RCC 7860 (cell line): ENCODE measurements at regions not wholly inside any gene's neighbourhood (a gene's known extent, or its start where the extent isn't known, plus 50 kb on each side); places are given as distances from the start of the nearest gene placed in this dataset.
"Not testable (repeated sequence)": the region's sequence is repeated elsewhere in the genome, so short reads cannot be mapped to it uniquely, and the experiment has no call there.

Experiments
- DNase-seq: peaks from one replicate; pipeline ENCODE4 v3.0.0-alpha.2; 2015; ENCODE audit warnings: low spot score
- FAIRE-seq: peaks from 2 replicates; lab custom pipeline; 2012; peaks lifted over from hg19 to GRCh38; lab: Jason Lieb, UNC

DNA sequence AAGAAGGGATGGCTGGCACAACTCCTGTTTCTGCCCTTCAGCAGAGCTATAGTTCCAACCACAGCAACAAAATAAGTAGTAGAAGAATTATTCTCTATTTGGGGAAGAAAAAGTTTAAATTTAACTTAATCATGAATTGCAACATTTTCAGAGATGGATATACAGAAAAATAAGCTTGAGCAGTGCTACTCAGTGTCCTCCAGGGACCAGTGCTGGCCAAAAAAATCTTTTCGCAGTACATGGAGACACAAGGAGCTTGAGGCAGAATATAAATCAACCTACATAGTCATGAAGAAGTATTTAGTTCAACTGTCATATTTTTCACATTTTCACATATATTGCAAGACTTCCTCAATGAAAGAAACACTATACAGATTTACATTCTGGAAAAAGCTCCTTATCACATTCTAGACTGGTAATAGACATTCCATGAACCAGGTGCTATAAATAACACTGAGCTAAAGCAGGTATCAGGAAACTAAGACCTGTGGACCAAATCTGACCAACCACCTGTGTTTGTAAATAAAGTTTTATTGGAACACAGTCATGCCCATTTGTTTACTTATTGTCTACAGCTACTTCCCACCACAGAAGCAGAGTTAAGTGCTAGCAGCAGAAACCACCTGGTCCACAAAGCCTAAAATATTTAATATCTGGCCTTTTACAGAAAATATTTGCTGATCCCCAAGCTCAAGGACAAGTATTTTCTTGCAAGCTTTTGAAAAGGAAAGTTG is 101.9 kb downstream of the RGS21 start:
- no peak for DNase-seq

DNA sequence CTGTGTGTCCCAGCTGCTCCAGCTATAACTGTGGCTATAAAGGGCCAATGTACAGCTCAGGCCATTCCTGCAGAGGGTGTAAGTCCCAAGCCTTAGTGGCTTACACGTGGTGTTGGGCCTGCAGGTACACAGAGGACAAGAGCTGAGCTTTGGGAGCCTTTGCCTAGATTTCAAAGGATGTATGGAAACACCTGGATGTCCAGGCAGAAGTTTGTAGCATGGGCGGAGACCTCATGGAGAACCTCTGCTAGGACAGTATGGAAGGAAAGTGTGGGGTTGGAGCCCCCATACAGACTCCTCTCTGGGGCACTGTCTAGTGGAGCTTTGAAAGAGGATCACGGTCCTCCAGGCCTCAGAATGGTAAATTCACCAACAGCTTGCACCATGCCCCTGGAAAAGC is 113.9 kb downstream of the RGS21 start:
- FAIRE-seq, result no peak

More for the DNA sequence above, 101.9 kb downstream of the RGS21 start:
- FAIRE-seq, result no peak

DNA sequence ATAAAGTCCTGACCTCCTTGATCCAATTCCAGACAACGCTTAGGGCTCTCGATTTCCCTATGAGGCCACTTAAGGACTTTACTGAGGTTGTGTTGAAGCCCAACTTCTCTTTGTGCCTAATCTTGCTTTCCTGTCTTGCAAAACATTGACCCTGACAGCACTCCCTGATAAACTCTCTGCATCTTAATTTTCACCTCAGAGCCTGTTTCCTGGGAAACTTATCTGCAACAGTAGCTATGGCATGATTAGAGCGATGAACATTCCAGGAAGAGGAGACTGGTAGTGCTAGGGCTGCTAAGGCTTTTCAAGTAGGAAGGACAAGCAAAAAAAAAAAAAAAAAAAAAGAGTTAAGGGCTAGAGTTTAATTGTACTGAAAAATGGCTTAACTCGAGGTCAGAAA is 118.9 kb downstream of the RGS21 start:
- FAIRE-seq, result no peak

More for the DNA sequence above, 113.9 kb downstream of the RGS21 start:
- DNase-seq, result no peak

DNA sequence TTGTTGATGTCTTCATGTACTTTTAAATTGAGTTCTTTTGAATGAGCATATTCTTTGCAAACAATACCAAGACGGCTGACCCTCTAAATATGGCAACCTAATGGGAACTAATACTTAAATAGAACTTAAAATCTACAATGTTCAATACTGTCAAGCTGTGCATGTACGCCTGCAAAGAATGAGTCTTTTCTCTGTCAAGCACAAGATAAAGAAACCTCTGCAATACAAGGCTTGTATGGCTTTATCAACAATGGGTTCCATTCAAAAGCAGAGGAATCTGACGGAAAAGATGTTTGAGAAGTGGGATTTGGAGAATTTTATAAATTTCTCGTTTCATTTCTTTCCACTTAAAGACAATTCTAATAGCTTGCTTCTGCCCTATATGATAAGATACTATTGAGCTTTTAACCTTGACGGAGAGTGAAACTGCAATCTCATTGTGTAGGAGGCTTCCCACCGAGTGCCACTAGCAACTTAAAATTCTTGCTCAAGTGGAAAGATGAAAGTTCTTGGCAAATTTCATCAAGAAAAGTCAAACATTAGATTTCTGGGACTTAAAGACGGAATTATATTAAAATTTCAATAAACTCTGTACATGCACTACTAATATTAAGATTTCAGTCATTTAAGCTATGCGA is 119.8 kb downstream of the RGS21 start:
- FAIRE-seq (no peak), DNase-seq (no peak)

More for the DNA sequence above, 118.9 kb downstream of the RGS21 start:
- no peak for DNase-seq

- FAIRE-seq (no peak), DNase-seq (no peak)
Measured at GRCh38 chr1:192438737-192439136, 121.9 kb downstream of the RGS21 start.

GRCh38 chr1:192439373-192440025 is 122.7 kb downstream of the RGS21 start:
- FAIRE-seq (peak; percentile 86), DNase-seq (peak; percentile 87)

DNA sequence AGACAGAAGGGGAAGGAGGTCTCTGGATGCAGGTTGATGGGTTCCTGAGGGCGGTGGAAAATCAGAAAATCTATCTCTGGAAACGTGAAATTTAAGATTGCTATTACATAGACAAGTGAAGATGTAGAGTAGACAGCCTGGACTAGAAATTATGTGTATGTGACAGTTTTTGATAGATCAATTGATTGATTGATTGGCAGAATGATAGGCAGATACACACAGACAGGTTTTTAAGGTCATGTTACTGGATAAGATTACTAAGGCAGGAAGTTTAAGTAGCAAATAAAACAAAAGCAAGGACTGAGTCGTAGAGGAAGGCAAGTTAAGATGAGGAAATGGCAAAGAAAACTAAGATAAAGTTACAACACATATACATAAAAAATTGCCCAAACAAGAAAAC is 124.7 kb downstream of the RGS21 start:
- FAIRE-seq (no peak), DNase-seq (no peak)

GRCh38 chr1:192442736-192443135 is 125.9 kb downstream of the RGS21 start:
- no peak for DNase-seq
- FAIRE-seq, result no peak

GRCh38 chr1:192443616-192444015 is 126.8 kb downstream of the RGS21 start:
- peak; percentile 4 for FAIRE-seq
- no peak for DNase-seq

GRCh38 chr1:192445241-192445640 is 128.4 kb downstream of the RGS21 start:
- DNase-seq, result no peak
- FAIRE-seq, result no peak

DNA sequence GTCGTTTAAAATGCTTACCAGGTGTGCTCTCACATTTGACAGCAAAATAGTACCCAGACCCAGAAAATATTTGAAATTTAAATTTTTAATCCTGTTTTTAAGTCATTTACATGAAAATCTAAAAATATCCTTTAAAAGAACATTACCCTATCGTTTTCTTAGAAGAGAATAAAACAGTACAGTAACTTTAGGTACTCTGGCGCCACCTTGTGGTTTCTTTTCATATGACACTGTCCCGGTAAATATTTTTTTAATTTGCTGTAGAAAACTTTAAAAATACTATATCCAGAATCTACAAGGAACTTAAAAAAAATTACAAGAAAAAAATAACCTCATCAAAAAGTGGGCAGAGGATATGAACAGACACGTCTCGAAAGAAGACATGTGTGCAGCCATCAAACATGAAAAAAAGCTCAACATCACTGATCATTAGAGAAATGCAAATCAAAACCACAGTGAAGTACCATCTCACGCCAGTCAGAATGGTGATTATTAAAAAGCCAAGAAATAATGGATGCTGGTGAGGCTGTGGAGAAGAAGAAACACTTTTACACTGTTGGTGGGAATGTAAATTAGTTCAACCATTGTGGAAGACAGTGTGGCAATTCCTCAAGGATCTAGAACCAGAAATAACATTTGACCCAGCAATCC is 129.2 kb downstream of the RGS21 start:
- FAIRE-seq, result peak; percentile 91

DNA sequence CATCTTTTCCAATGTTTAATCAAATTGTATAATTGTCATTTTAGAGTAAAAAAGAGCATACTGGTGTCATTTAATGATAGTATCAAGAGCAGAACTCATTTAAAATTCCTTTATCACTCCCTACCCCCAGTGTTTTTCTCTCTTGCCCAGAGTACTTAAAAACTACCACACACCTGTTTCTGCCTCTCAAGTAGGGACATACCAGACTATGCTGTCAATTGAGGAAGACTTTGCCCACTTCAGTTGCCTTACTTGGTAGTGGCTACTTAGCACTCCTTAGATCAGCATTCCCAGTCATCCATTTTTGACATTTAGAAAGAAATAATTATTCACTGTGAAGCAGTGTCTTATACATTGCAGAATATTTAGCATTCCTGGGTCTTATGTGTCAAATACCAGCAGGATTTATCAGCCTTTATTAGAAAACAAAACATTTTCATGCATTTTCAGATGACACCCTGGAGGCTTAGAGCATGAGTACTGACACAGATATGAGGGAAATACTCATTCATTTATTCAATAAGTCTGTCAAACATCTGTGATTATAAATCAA is 127.5 kb upstream of the RGS1 start:
- DNase-seq (no peak), FAIRE-seq (no peak)

More for the DNA sequence above, 129.2 kb downstream of the RGS21 start:
- DNase-seq, result peak; percentile 28

DNA sequence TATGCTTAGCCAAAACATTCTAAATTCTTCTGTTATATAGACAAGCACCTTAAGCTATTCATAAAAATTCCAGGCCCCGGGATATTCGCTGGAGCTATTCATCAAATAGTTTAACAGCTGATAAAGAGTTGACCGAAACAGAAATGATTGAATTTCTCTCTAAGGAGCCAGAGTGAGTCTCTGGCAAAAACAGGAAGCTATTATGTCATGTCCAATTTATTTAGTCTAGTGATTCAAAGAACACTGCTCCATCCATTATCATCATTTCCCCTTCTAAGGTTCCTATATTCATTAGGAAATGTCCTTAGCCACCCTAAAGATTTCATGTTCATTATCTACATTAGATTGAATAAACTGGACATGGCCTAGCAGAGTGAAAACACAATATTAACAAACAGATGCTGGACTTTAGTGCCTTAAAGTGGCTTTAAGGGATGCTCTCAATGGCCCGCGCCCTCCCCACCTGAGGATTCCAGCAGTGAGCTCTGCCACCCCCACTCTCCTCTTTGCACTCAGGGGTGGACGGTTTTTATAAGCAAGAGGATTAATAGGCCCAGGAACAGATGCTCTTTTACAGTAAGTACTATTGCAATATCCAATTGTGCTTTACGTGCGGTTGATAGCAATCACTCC is 122.1 kb upstream of the RGS1 start:
- FAIRE-seq, result no peak

DNA sequence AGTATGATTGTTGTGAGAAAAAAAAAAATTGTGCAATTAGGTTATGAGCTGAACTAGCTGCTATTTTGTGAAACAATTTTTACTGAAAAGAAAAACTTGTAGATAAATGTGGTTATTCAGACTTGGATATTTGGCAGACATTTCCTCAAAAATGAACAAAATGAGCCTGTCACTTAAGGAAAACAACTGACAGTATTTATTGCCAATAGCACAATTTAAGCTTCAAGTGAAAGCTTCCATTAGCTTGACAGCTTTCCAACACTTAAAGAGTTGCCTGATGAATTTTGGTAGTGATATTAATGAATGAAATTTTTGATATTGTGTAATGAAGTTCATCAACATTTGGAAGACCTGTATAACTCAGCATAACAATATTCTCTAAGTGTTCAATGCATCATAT is 116.1 kb upstream of the RGS1 start:
- FAIRE-seq (no peak), DNase-seq (no peak)

More for the DNA sequence above, 122.1 kb upstream of the RGS1 start:
- no peak for DNase-seq

- no peak for FAIRE-seq
- DNase-seq, result no peak
Measured at GRCh38 chr1:192461684-192462083, 113.9 kb upstream of the RGS1 start.

DNA sequence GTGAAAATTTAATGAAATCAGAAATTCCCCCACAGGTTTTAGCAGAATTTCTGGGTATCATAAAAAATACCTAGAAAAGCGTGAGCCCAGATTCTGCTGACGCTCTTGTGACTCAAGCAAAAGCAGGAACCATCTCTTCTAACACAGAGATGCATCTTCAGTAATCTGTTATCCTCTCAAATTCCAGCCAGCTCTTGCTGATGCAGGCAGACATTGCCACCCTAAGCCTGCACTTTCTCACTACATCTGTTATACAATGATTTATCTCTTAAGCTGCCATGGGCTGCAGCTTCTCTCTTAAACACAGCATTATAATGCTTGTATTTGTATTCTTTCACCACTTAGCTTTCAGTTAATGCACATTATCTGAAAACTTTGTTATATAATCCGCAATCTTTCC is 113.0 kb upstream of the RGS1 start:
- FAIRE-seq (no peak), DNase-seq (no peak)

DNA sequence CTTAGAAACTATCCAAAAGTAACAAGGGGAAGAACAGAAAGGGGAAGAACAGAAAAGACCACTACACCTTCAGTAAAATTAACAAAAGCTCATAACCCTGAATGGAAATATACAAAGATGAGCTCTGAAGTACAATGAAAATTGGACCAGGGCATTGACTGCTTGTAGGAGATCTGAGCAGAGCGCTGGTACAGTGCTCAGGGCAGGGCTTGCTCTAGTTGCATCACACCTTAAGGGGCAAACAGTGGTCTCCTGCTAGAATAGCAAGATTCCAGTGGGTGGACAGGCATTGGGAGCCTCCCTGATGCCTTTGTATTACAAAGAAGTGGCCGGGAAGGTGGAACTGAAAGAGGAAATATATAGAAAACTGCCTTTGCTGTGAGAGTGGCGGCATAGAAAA is 111.9 kb upstream of the RGS1 start:
- DNase-seq (no peak), FAIRE-seq (no peak)

DNA sequence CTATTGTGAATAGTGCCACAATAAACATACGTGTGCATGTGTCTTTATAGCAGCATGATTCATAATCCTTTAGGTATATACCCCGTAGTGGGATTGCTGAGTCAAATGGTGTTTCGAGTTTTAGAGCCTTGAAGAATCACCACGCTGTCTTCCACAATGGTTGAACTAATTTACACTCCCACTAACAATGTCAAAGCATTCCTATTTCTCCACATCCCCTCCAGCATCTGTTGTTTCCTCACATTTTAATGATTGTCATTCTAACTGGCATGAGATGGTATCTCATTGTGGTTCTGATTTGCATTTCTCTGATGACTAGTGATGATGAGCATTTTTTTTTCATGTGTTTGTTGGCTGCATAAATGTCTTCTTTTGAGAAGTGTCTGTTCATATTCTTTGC is 110.4 kb upstream of the RGS1 start:
- DNase-seq, FAIRE-seq: not testable (repeated sequence)

GRCh38 chr1:192474080-192474683 is 101.4 kb upstream of the RGS1 start:
- DNase-seq, result no peak

GRCh38 chr1:192475329-192475728 is 100.2 kb upstream of the RGS1 start:
- FAIRE-seq, result no peak
- DNase-seq, result no peak

More at GRCh38 chr1:192474080-192474683, 101.4 kb upstream of the RGS1 start:
- FAIRE-seq, result peak; percentile 85
